ENCODE measurements at regions not wholly inside any gene's neighbourhood (a gene's known extent, or its start where the extent isn't known, plus 50 kb on each side); places are given as distances from the start of the nearest gene placed in this dataset.
"Not testable (repeated sequence)": the region's sequence is repeated elsewhere in the genome, so short reads cannot be mapped to it uniquely, and the experiment has no call there.

DNA sequence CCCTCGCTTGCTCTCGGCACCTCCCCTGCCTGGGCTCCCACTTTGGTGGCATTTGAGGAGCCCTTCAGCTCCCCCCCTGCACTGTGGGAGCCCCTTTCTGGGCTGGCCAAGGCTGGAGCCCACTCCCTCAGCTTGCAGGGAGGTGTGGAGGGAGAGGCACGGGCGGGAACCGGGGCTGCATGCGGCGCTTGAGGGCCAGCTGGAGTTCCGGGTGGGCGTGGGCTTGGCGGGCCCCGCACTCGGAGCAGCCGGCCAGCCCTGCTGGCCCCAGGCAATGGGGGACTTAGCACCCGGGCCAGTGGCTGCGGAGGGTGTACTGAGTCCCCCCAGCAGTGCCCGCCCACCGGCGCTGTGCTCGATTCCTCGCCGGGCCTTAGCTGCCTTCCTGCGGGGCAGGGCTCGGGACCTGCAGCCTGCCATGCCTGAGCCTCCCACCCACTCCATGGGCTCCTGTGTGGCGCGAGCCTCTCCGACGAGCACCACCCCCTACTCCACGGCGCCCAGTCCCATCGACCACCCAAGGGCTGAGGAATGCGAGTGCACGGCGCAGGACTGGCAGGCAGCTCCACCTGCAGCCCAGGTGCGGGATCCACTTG is 730.0 kb upstream of the SEMA6A start:
- not testable (repeated sequence) for TF ChIP-seq EP300 (IDR thresholded peaks at IDR 0.05)
- TF ChIP-seq, protein P1, sequence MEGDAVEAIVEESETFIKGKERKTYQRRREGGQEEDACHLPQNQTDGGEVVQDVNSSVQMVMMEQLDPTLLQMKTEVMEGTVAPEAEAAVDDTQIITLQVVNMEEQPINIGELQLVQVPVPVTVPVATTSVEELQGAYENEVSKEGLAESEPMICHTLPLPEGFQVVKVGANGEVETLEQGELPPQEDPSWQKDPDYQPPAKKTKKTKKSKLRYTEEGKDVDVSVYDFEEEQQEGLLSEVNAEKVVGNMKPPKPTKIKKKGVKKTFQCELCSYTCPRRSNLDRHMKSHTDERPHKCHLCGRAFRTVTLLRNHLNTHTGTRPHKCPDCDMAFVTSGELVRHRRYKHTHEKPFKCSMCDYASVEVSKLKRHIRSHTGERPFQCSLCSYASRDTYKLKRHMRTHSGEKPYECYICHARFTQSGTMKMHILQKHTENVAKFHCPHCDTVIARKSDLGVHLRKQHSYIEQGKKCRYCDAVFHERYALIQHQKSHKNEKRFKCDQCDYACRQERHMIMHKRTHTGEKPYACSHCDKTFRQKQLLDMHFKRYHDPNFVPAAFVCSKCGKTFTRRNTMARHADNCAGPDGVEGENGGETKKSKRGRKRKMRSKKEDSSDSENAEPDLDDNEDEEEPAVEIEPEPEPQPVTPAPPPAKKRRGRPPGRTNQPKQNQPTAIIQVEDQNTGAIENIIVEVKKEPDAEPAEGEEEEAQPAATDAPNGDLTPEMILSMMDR (IDR thresholded peaks at IDR 0.05) = not testable (repeated sequence)
